IMR-90 (cell line): ENCODE measurements at regions not wholly inside any gene's neighbourhood (a gene's known extent, or its start where the extent isn't known, plus 50 kb on each side); places are given as distances from the start of the nearest gene placed in this dataset.
"Not testable (repeated sequence)": the region's sequence is repeated elsewhere in the genome, so short reads cannot be mapped to it uniquely, and the experiment has no call there.

Source experiments
- ATAC-seq: fragments of 200-7000 bp; cut with Tn5 transposase; 2 replicates; pipeline ENCODE4 v1.9.1; 2020; ENCODE audit warnings: low read depth, mild to moderate bottlenecking, moderate library complexity
- BruUV-seq: library from RNA; stranded (reverse); fragments of 400-500 nt; replicated peaks from 2 replicates; lab custom pipeline; 2021; lab: Mats Ljungman, UMichigan
- CTCF ChIA-PET: fragments of 300-600 bp; formaldehyde crosslinking; extraction: SDS; loops from one replicate; lab custom pipeline; 2021; ENCODE audit warnings: antibody characterized with exemption; lab: Yijun Ruan, JAX
- POLR2A ChIA-PET: fragments of 300-600 bp; sonication (Branson Sonifier 250); formaldehyde crosslinking; loops from one replicate; lab custom pipeline; 2022; ENCODE audit warnings: antibody characterized with exemption; ENCODE audit not compliant: unreplicated experiment; lab: Charles Lee
- DNase-seq: peaks from one replicate; pipeline ENCODE4 v3.0.0; 2013
- H2AFZ ChIP-seq: replicated peaks from 2 replicates; pipeline ENCODE3; 2013; ENCODE audit warnings: low read length, mild to moderate bottlenecking; ENCODE audit not compliant: poor library complexity
- H2AK5ac ChIP-seq: 2 replicates; pipeline ENCODE4 v1.6.1; 2013; ENCODE audit warnings: low read depth, low read length, inconsistent platforms
- H2AK9ac ChIP-seq: replicated peaks from 2 replicates; pipeline ENCODE3; 2013; ENCODE audit warnings: mild to moderate bottlenecking, low read depth, low read length, moderate library complexity; ENCODE audit not compliant: poor library complexity
- H2BK120ac ChIP-seq: 2 replicates; pipeline ENCODE4 v1.6.1; 2013; ENCODE audit warnings: low read depth, low read length, inconsistent platforms
- H2BK15ac ChIP-seq: 3 replicates; pipeline ENCODE4 v1.6.1; 2013; ENCODE audit warnings: low read depth, low read length, inconsistent platforms
- H2BK20ac ChIP-seq: 2 replicates; pipeline ENCODE4 v1.6.1; 2013; ENCODE audit warnings: low read depth, mild to moderate bottlenecking, inconsistent platforms, low read length, moderate library complexity
- H2BK5ac ChIP-seq: 2 replicates; pipeline ENCODE4 v1.6.1; 2013; ENCODE audit warnings: mild to moderate bottlenecking, low read depth, low read length, inconsistent platforms; ENCODE audit not compliant: poor library complexity, severe bottlenecking
- H3K14ac ChIP-seq: replicated peaks from 2 replicates; pipeline ENCODE4 v1.6.1; 2013; ENCODE audit warnings: low read depth, low read length, inconsistent platforms
- H3K18ac ChIP-seq: 2 replicates; pipeline ENCODE4 v1.6.1; 2013; ENCODE audit warnings: low read depth, low read length, control low read depth
- H3K23ac ChIP-seq: 2 replicates; pipeline ENCODE4 v1.6.1; 2013; ENCODE audit warnings: low read depth, low read length, inconsistent platforms
- H3K27ac ChIP-seq: 2 replicates; pipeline ENCODE4 v1.5.1; 2013; ENCODE audit warnings: mild to moderate bottlenecking, control low read depth, low read length; ENCODE audit not compliant: insufficient read depth
- H3K27me3 ChIP-seq: 2 replicates; pipeline ENCODE4 v1.6.1; 2013; ENCODE audit warnings: low read length; ENCODE audit not compliant: control insufficient read depth, insufficient read depth
- H3K36me3 ChIP-seq: 2 replicates; pipeline ENCODE4 v1.6.1; 2013; ENCODE audit warnings: low read length, mixed read lengths; ENCODE audit not compliant: control insufficient read depth, insufficient read depth
- H3K4ac ChIP-seq: 2 replicates; pipeline ENCODE4 v1.6.1; 2013; ENCODE audit warnings: low read depth, low read length, inconsistent platforms
- H3K4me1 ChIP-seq: 2 replicates; pipeline ENCODE4 v1.6.1; 2013; ENCODE audit warnings: low read length, mixed read lengths; ENCODE audit not compliant: control insufficient read depth, insufficient read depth
- H3K4me2 ChIP-seq: 2 replicates; pipeline ENCODE4 v1.6.1; 2013; ENCODE audit warnings: low read depth, mild to moderate bottlenecking, control low read depth, low read length, moderate library complexity
- H3K4me3 ChIP-seq: 2 replicates; pipeline ENCODE4 v1.5.1; 2013; ENCODE audit warnings: low read depth, mild to moderate bottlenecking, control low read depth, low read length, moderate library complexity; ENCODE audit not compliant: insufficient read depth
- H3K56ac ChIP-seq: 2 replicates; pipeline ENCODE4 v1.6.1; 2013; ENCODE audit warnings: low read length, inconsistent platforms; ENCODE audit not compliant: insufficient read depth; ENCODE audit errors: extremely low read depth
- H3K79me1 ChIP-seq, 2 experiments: 2 replicates each; pipeline ENCODE4 v1.6.1; 2013; ENCODE audit warnings: low read length in 2 of 2, inconsistent platforms in 1 of 2, low read depth in 1 of 2
- H3K9ac ChIP-seq: 2 replicates; pipeline ENCODE4 v1.6.1; 2013; ENCODE audit warnings: low read depth, low read length, control low read depth
- H3K9me1 ChIP-seq: 2 replicates; pipeline ENCODE4 v1.6.1; 2013; ENCODE audit warnings: low read length, inconsistent platforms; ENCODE audit not compliant: insufficient read depth
- H3K9me3 ChIP-seq: 2 replicates; pipeline ENCODE4 v1.6.1; 2013; ENCODE audit warnings: low read length; ENCODE audit not compliant: control insufficient read depth, insufficient read depth
- H4K20me1 ChIP-seq: 2 replicates; pipeline ENCODE4 v1.6.1; 2013; ENCODE audit warnings: low read length, inconsistent platforms; ENCODE audit not compliant: insufficient read depth
- H4K5ac ChIP-seq: 2 replicates; pipeline ENCODE4 v1.6.1; 2013; ENCODE audit warnings: mild to moderate bottlenecking, low read depth, low read length, control low read depth
- H4K8ac ChIP-seq, 2 experiments: 2 replicates each; pipeline ENCODE4 v1.6.1; 2013; ENCODE audit warnings: low read depth in 2 of 2, low read length in 2 of 2, control low read depth in 1 of 2, inconsistent platforms in 1 of 2
- H4K91ac ChIP-seq: 2 replicates; pipeline ENCODE4 v1.6.1; 2013; ENCODE audit warnings: low read depth, low read length, inconsistent platforms; ENCODE audit not compliant: insufficient read depth
- WGBS, 2 experiments: methylation state at CpG; one replicate each; pipeline versions ENCODE4 v1.1.5 to v1.1.7; 2013; ENCODE audit warnings: missing lambda C conversion rate in 2 of 2; ENCODE audit not compliant: insufficient read length in 1 of 2; ENCODE audit errors: extremely low coverage in 2 of 2; 5-methylcytosine and 5-hydroxymethylcytosine counted together
- dilution Hi-C: fragments of 300-500 bp; cut with HindIII; formaldehyde crosslinking; loops from one replicate; pipeline ENCODE4 v1.14.3; 2018; ENCODE audit warnings: low sequenced_read_pairs; ENCODE audit not compliant: unreplicated experiment
- in situ Hi-C: fragments of 300-500 bp; cut with MboI; formaldehyde crosslinking; loops from 3 replicates; pipeline ENCODE4 v1.14.3; 2019; ENCODE audit warnings: low sequenced_read_pairs, inconsistent platforms, mixed read lengths
- intact Hi-C: fragments of 100-400 bp; cut with micrococcal nuclease; formaldehyde crosslinking; loops from 2 replicates; pipeline ENCODE4 v1.10.0; 2022

DNA sequence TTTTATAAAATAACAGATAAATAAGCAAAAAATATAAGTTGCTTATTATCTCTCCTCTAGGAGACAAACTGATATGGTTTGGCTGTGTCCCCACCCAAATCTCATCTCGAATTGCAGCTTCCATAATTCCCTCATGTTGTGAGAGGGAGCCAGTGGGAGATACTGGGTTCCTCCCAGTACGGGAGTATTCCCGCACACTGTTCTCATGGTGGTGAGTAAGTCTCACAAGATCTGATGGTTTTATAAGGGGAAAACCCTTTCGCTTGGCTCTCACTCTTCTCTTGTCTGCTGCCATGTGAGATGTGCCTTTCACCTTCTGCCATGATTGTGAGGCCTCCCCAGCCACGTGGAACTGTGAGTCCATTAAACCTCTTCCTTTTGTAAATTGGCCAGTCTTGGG lies 204.3 kb downstream of the RPS24 start:
- H3K27ac ChIP-seq, H2BK5ac ChIP-seq, H3K9me3 ChIP-seq, H2BK20ac ChIP-seq, POLR2A ChIA-PET, H3K9ac ChIP-seq, H4K8ac ChIP-seq, H3K9me1 ChIP-seq, BruUV-seq, H3K4me2 ChIP-seq, dilution Hi-C loops, H2BK120ac ChIP-seq, intact Hi-C loops, H4K91ac ChIP-seq, in situ Hi-C loops, H3K36me3 ChIP-seq, H4K5ac ChIP-seq, H4K20me1 ChIP-seq, H3K27me3 ChIP-seq, ATAC-seq, H3K18ac ChIP-seq, H3K4me3 ChIP-seq, H2AK9ac ChIP-seq, H3K56ac ChIP-seq, CTCF ChIA-PET, H3K79me1 ChIP-seq, H3K4ac ChIP-seq, H3K14ac ChIP-seq, H2BK15ac ChIP-seq, H2AFZ ChIP-seq, H3K4me1 ChIP-seq, H3K23ac ChIP-seq, H2AK5ac ChIP-seq: not testable (repeated sequence)
- peak; percentile 38 for DNase-seq
- WGBS, 2 experiments: no CpG with 5 or more reads among the region's 5 CpGs
